Loucy (cell line): ENCODE measurements at regions not wholly inside any gene's neighbourhood (a gene's known extent, or its start where the extent isn't known, plus 50 kb on each side); places are given as distances from the start of the nearest gene placed in this dataset.

Experiments used
- H2AFZ ChIP-seq: fragments of 200-600 bp; sonication (generic); 2 replicates; pipeline ENCODE4 v1.6.0; 2016; ENCODE audit warnings: antibody characterized with exemption, mild to moderate bottlenecking, low read length, moderate library complexity
- H3F3A ChIP-seq: fragments of 200-600 bp; 2 replicates; pipeline ENCODE4 v1.6.0; 2016; ENCODE audit warnings: antibody characterized with exemption, low read depth, mild to moderate bottlenecking
- H3K27me3 ChIP-seq: fragments of 200-600 bp; sonication (generic); 2 replicates; pipeline ENCODE4 v1.6.1; 2014; ENCODE audit warnings: low read length, mild to moderate bottlenecking; ENCODE audit not compliant: insufficient read depth, poor library complexity, severe bottlenecking
- H3K36me3 ChIP-seq: fragments of 200-600 bp; sonication (generic); 2 replicates; pipeline ENCODE4 v1.6.1; 2016; ENCODE audit warnings: low read length; ENCODE audit not compliant: insufficient read depth
- H3K4me1 ChIP-seq: fragments of 200-600 bp; sonication (generic); 2 replicates; pipeline ENCODE4 v1.5.1; 2014; ENCODE audit warnings: low read length, mild to moderate bottlenecking; ENCODE audit not compliant: insufficient read depth, poor library complexity, severe bottlenecking
- H3K4me2 ChIP-seq: fragments of 200-600 bp; sonication (generic); 2 replicates; pipeline ENCODE4 v1.6.0; 2014; ENCODE audit warnings: antibody characterized with exemption, low read length, low read depth, mild to moderate bottlenecking; ENCODE audit not compliant: poor library complexity, severe bottlenecking
- H3K4me3 ChIP-seq: fragments of 200-600 bp; sonication (generic); 2 replicates; pipeline ENCODE4 v1.5.1; 2014; ENCODE audit warnings: low read length, mild to moderate bottlenecking, mixed read lengths; ENCODE audit not compliant: poor library complexity, severe bottlenecking
- H3K79me2 ChIP-seq: fragments of 200-600 bp; sonication (generic); 2 replicates; pipeline ENCODE4 v1.6.1; 2014; ENCODE audit warnings: low read length; ENCODE audit not compliant: insufficient read depth
- H3K9ac ChIP-seq: fragments of 200-600 bp; sonication (generic); 2 replicates; pipeline ENCODE4 v1.6.0; 2014; ENCODE audit warnings: mild to moderate bottlenecking, low read depth, low read length, moderate library complexity; ENCODE audit not compliant: poor library complexity, severe bottlenecking
- H3K9me2 ChIP-seq: fragments of 200-600 bp; sonication (generic); replicated peaks from 2 replicates; pipeline ENCODE4 v1.6.1; 2016; ENCODE audit warnings: low read depth, low read length, mixed read lengths
- H3K9me3 ChIP-seq: fragments of 200-600 bp; sonication (generic); 2 replicates; pipeline ENCODE4 v1.6.1; 2014; ENCODE audit warnings: mild to moderate bottlenecking, antibody characterized with exemption, low read length, low read depth; ENCODE audit not compliant: insufficient read depth
- H4K20me1 ChIP-seq: fragments of 200-600 bp; sonication (generic); 2 replicates; pipeline ENCODE4 v1.6.0; 2014; ENCODE audit warnings: antibody characterized with exemption, low read length, mild to moderate bottlenecking; ENCODE audit not compliant: insufficient read depth, poor library complexity, severe bottlenecking
- CTCF ChIP-seq: fragments of 200-600 bp; sonication (generic); conservative IDR thresholded peaks from 2 replicates; pipeline ENCODE4 v1.5.1; 2014; ENCODE audit warnings: mild to moderate bottlenecking, antibody characterized with exemption, low read length
- EZH2phosphoT487 ChIP-seq: fragments of 200-600 bp; IDR thresholded peaks from 2 replicates; pipeline ENCODE4 v1.6.1; 2018; ENCODE audit warnings: antibody characterized with exemption, mild to moderate bottlenecking, moderate library complexity, borderline replicate concordance

GRCh38 chr6:139693735-139694134 lies 319.3 kb upstream of the CITED2 start:
- TF ChIP-seq EZH2phosphoT487, result no peak
- TF ChIP-seq CTCF, result no peak
- H3F3A ChIP-seq, result no peaks in the 10 kb centered on the region
- H3K4me2 ChIP-seq, result no peak overlapping the region
- H3K9me3 ChIP-seq, result no peaks in the 10 kb centered on the region
- no peaks in the 10 kb centered on the region for H4K20me1 ChIP-seq
- no peak overlapping the region for H2AFZ ChIP-seq
- H3K9me2 ChIP-seq, result no peaks in the 10 kb centered on the region
- H3K36me3 ChIP-seq, result no peaks in the 10 kb centered on the region
- H3K4me1 ChIP-seq, result peaks cover 5% of the 10 kb centered on the region
- H3K9ac ChIP-seq, result no peak overlapping the region
- H3K79me2 ChIP-seq, result no peaks in the 10 kb centered on the region
- H3K4me3 ChIP-seq, result no peak overlapping the region
- no peaks in the 10 kb centered on the region for H3K27me3 ChIP-seq

- Histone ChIP-seq H3K79me2 (no peaks in the 10 kb centered on the region), H3K27me3 (no peaks in the 10 kb centered on the region), H3K9ac (no peak overlapping the region), H4K20me1 (no peaks in the 10 kb centered on the region), H3K9me2 (no peaks in the 10 kb centered on the region), H3K4me1 (no peaks in the 10 kb centered on the region), H3F3A (no peaks in the 10 kb centered on the region), H2AFZ (no peak overlapping the region), H3K9me3 (no peaks in the 10 kb centered on the region), H3K4me2 (no peak overlapping the region), H3K4me3 (no peak overlapping the region), H3K36me3 (no peaks in the 10 kb centered on the region)
- TF ChIP-seq EZH2phosphoT487 (no peak), CTCF (no peak)
Observed at GRCh38 chr6:139690007-139690406, 315.6 kb upstream of the CITED2 start.

- Histone ChIP-seq H2AFZ (no peak overlapping the region), H3K36me3 (no peaks in the 10 kb centered on the region), H4K20me1 (no peaks in the 10 kb centered on the region), H3K4me2 (no peak overlapping the region), H3K9me2 (no peaks in the 10 kb centered on the region), H3K27me3 (no peaks in the 10 kb centered on the region), H3K79me2 (no peaks in the 10 kb centered on the region), H3K4me1 (no peaks in the 10 kb centered on the region), H3K9me3 (no peaks in the 10 kb centered on the region), H3K4me3 (no peak overlapping the region), H3K9ac (no peak overlapping the region), H3F3A (no peaks in the 10 kb centered on the region)
- TF ChIP-seq CTCF (no peak), EZH2phosphoT487 (no peak)
Observed at GRCh38 chr6:139687055-139687454, 312.6 kb upstream of the CITED2 start.
